GM20000 (cell line): ENCODE measurements at regions not wholly inside any gene's neighbourhood (a gene's known extent, or its start where the extent isn't known, plus 50 kb on each side); places are given as distances from the start of the nearest gene placed in this dataset.

Experiments used
- DNase-seq: peaks from one replicate; pipeline ENCODE4 v3.0.0; 2012; ENCODE audit warnings: low spot score
- CTCF ChIP-seq: IDR thresholded peaks from 2 replicates; pipeline ENCODE4 v1.5.1; 2012; ENCODE audit warnings: mild to moderate bottlenecking, control low read depth; ENCODE audit errors: extremely low read depth, missing control alignments

GRCh38 chr3:115550285-115550761 lies 73.0 kb upstream of the GAP43 start:
- DNase-seq = no peak
- TF ChIP-seq CTCF = no peak

GRCh38 chr3:115551016-115551415 lies 72.3 kb upstream of the GAP43 start:
- DNase-seq = no peak
- TF ChIP-seq CTCF = no peak

- DNase-seq = no peak
- TF ChIP-seq CTCF = no peak
These were observed 71.3 kb upstream of the GAP43 start for GRCh38 chr3:115552007-115552406.

- no peak for DNase-seq
- no peak for TF ChIP-seq CTCF
These were observed 69.4 kb upstream of the GAP43 start for GRCh38 chr3:115553796-115554486.

- no peak for DNase-seq
- no peak for TF ChIP-seq CTCF
These were observed 68.9 kb upstream of the GAP43 start for GRCh38 chr3:115554487-115554807.

GRCh38 chr3:115562636-115563267 lies 60.6 kb upstream of the GAP43 start:
- no peak for TF ChIP-seq CTCF
- DNase-seq = no peak

GRCh38 chr3:115563984-115564383 lies 59.3 kb upstream of the GAP43 start:
- no peak for TF ChIP-seq CTCF
- DNase-seq = no peak
